HL-60 (cell line): ENCODE measurements at regions not wholly inside any gene's neighbourhood (a gene's known extent, or its start where the extent isn't known, plus 50 kb on each side); places are given as distances from the start of the nearest gene placed in this dataset.

Experiments
- DNase-seq, 2 experiments: peaks; one replicate each; pipeline ENCODE4 v3.0.0-alpha.2; 2010 to 2020; ENCODE audit warnings: low read depth in 1 of 2, low spot score in 1 of 2
- H3K27ac ChIP-seq: fragments of 250-450 bp; sonication (Bioruptor Pico); replicated peaks from 2 replicates; pipeline ENCODE4 v1.5.1; 2020; ENCODE audit warnings: mild to moderate bottlenecking, moderate library complexity
- H3K27me3 ChIP-seq: fragments of 250-450 bp; sonication (Bioruptor Pico); 2 replicates; pipeline ENCODE4 v1.5.1; 2021; ENCODE audit warnings: mild to moderate bottlenecking, moderate library complexity; ENCODE audit not compliant: insufficient read depth, poor library complexity, severe bottlenecking
- H3K4me3 ChIP-seq: replicated peaks from 2 replicates; pipeline ENCODE4 v1.5.1; 2011; ENCODE audit warnings: mild to moderate bottlenecking, control low read depth, low read length; ENCODE audit not compliant: insufficient read depth
- GABPA ChIP-seq: IDR thresholded peaks from 2 replicates; pipeline ENCODE4 v1.6.1; 2012; ENCODE audit warnings: low read depth
- POLR2AphosphoS5 ChIP-seq: IDR thresholded peaks from 2 replicates; pipeline ENCODE4 v1.6.1; 2012; ENCODE audit warnings: low read depth
- SPI1 ChIP-seq: IDR thresholded peaks from 2 replicates; pipeline ENCODE4 v1.6.1; 2012; ENCODE audit warnings: low read depth, mild to moderate bottlenecking, borderline replicate concordance
- TF ChIP-seq, protein P1 (sequence below): IDR thresholded peaks from 2 replicates; pipeline ENCODE4 v1.6.1; 2012; ENCODE audit warnings: low read depth; ENCODE audit not compliant: insufficient replicate concordance
- TF ChIP-seq, protein P2 (sequence below): IDR thresholded peaks from one replicate; pipeline ENCODE4 v1.5.1; 2011; ENCODE audit warnings: low read length, control low read depth, inconsistent platforms; ENCODE audit not compliant: insufficient read depth

DNA sequence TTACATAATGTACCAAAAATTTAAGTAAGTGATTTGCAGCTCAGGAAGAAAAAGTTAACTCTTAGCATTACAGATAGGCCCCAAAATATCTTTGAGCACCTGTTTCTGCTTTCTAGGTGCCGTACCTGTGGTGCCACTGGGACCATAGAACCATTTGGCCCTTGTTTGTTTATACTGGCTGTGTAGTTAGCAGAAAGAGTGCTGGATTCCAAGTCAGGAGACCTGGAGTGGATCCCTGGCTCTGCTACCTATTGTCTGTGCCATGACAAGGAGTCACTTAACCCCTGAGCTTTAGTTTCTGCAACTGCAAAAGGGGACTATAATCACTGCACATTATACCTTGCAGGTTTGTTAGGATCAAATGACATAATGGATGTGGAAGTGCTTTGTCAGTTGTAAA lies 137.8 kb upstream of the GPR101 start:
- no peak overlapping the region for H3K27ac ChIP-seq
- no peak overlapping the region for H3K4me3 ChIP-seq
- DNase-seq: no peak
- H3K27me3 ChIP-seq: peaks cover 2% of the 10 kb centered on the region
- TF ChIP-seq, protein P1, sequence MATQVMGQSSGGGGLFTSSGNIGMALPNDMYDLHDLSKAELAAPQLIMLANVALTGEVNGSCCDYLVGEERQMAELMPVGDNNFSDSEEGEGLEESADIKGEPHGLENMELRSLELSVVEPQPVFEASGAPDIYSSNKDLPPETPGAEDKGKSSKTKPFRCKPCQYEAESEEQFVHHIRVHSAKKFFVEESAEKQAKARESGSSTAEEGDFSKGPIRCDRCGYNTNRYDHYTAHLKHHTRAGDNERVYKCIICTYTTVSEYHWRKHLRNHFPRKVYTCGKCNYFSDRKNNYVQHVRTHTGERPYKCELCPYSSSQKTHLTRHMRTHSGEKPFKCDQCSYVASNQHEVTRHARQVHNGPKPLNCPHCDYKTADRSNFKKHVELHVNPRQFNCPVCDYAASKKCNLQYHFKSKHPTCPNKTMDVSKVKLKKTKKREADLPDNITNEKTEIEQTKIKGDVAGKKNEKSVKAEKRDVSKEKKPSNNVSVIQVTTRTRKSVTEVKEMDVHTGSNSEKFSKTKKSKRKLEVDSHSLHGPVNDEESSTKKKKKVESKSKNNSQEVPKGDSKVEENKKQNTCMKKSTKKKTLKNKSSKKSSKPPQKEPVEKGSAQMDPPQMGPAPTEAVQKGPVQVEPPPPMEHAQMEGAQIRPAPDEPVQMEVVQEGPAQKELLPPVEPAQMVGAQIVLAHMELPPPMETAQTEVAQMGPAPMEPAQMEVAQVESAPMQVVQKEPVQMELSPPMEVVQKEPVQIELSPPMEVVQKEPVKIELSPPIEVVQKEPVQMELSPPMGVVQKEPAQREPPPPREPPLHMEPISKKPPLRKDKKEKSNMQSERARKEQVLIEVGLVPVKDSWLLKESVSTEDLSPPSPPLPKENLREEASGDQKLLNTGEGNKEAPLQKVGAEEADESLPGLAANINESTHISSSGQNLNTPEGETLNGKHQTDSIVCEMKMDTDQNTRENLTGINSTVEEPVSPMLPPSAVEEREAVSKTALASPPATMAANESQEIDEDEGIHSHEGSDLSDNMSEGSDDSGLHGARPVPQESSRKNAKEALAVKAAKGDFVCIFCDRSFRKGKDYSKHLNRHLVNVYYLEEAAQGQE: no peak
- TF ChIP-seq POLR2AphosphoS5: no peak
- TF ChIP-seq GABPA: no peak
- no peak for TF ChIP-seq SPI1
- TF ChIP-seq, protein P2, sequence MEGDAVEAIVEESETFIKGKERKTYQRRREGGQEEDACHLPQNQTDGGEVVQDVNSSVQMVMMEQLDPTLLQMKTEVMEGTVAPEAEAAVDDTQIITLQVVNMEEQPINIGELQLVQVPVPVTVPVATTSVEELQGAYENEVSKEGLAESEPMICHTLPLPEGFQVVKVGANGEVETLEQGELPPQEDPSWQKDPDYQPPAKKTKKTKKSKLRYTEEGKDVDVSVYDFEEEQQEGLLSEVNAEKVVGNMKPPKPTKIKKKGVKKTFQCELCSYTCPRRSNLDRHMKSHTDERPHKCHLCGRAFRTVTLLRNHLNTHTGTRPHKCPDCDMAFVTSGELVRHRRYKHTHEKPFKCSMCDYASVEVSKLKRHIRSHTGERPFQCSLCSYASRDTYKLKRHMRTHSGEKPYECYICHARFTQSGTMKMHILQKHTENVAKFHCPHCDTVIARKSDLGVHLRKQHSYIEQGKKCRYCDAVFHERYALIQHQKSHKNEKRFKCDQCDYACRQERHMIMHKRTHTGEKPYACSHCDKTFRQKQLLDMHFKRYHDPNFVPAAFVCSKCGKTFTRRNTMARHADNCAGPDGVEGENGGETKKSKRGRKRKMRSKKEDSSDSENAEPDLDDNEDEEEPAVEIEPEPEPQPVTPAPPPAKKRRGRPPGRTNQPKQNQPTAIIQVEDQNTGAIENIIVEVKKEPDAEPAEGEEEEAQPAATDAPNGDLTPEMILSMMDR: no peak

DNA sequence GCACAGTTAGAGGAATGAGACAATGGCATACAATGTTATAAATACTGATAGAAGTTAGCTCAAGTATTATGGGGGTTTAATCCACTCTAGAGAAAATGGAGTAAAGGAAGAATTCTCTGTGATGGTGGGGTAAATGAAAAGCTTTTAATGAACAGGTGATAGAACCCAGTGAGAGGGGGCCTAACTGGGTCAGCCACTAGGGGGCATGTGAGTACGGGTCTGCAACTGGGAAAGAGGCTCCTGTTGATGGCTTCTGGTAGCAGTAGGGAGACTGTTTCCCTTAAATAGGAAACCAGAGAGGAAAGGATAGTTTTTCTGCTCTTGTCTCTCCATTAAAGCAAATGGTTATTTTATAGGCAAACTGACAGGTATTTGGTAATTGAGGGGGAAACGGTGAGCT lies 132.8 kb upstream of the GPR101 start:
- DNase-seq: no peak
- H3K4me3 ChIP-seq: no peak overlapping the region
- TF ChIP-seq, protein P2: no peak
- TF ChIP-seq GABPA: no peak
- TF ChIP-seq POLR2AphosphoS5: no peak
- TF ChIP-seq, protein P1: no peak
- TF ChIP-seq SPI1: no peak
- H3K27ac ChIP-seq: no peak overlapping the region
- H3K27me3 ChIP-seq: peaks cover 2% of the 10 kb centered on the region

DNA sequence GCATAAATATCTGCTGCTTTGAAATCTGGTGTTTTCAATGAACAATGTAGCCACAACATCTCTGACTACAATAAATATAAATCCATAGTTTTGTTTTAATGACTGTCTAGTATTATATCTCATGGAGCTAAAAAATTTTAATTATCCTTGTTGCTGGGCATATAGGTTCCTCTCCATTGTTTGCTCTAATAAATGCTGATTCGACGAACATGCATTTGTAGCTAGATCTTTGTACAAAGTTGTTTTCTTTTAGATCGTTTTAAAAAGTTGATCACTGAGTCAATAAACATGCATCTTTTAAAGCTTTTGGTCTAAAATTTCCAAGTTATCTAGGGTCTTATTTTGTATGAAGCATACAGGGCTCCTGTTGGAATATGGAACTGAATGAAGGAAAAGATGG lies 130.5 kb upstream of the GPR101 start:
- Histone ChIP-seq H3K27me3 (peaks cover 2% of the 10 kb centered on the region), H3K4me3 (no peak overlapping the region), H3K27ac (no peak overlapping the region)
- TF ChIP-seq, protein P2: no peak
- TF ChIP-seq, protein P1: no peak
- TF ChIP-seq POLR2AphosphoS5: no peak
- TF ChIP-seq SPI1: no peak
- TF ChIP-seq GABPA: no peak
- DNase-seq: no peak
